IMR-90 (cell line): ENCODE measurements at regions not wholly inside any gene's neighbourhood (a gene's known extent, or its start where the extent isn't known, plus 50 kb on each side); places are given as distances from the start of the nearest gene placed in this dataset.

Experiments used
- CEBPB ChIP-seq: IDR thresholded peaks from 2 replicates; pipeline ENCODE4 v1.6.1; 2012; ENCODE audit warnings: low read depth, low read length, improper control_type of control experiment
- CHD1 ChIP-seq: IDR thresholded peaks from 2 replicates; pipeline ENCODE4 v1.6.1; 2012; ENCODE audit warnings: low read depth, low read length, improper control_type of control experiment
- CTCF ChIP-seq: conservative IDR thresholded peaks from 2 replicates; pipeline ENCODE4 v1.5.1; 2012; ENCODE audit warnings: mild to moderate bottlenecking, low read depth, low read length, improper control_type of control experiment
- ELK1 ChIP-seq: fragments of 150-350 bp; IDR thresholded peaks from 2 replicates; pipeline ENCODE4 v1.6.1; 2016; ENCODE audit warnings: low read depth, mild to moderate bottlenecking, low read length, moderate library complexity, borderline replicate concordance
- FOS ChIP-seq: fragments of 150-350 bp; IDR thresholded peaks from 2 replicates; pipeline ENCODE4 v1.6.1; 2016; ENCODE audit warnings: low read depth, low read length
- MAFK ChIP-seq: IDR thresholded peaks from 2 replicates; pipeline ENCODE4 v1.6.1; 2012; ENCODE audit warnings: low read depth, low read length, improper control_type of control experiment
- NFE2L2 ChIP-seq: fragments of 150-350 bp; IDR thresholded peaks from 2 replicates; pipeline ENCODE4 v1.6.1; 2016; ENCODE audit warnings: low read depth, mild to moderate bottlenecking, low read length
- POLR2A ChIP-seq: IDR thresholded peaks from 2 replicates; pipeline ENCODE4 v1.6.1; 2012; ENCODE audit warnings: mild to moderate bottlenecking, low read depth, low read length
- RAD21 ChIP-seq: IDR thresholded peaks from 2 replicates; pipeline ENCODE4 v1.6.1; 2012; ENCODE audit warnings: low read length, improper control_type of control experiment
- RCOR1 ChIP-seq: IDR thresholded peaks from 2 replicates; pipeline ENCODE4 v1.6.1; 2012; ENCODE audit warnings: mild to moderate bottlenecking, low read length, improper control_type of control experiment; ENCODE audit not compliant: insufficient replicate concordance
- RFX5 ChIP-seq: IDR thresholded peaks from 2 replicates; pipeline ENCODE4 v1.8.0; 2012; ENCODE audit warnings: low read depth, mild to moderate bottlenecking, low read length, moderate library complexity
- TF ChIP-seq, protein P1 (sequence below): fragments of 150-350 bp; IDR thresholded peaks from 2 replicates; pipeline ENCODE4 v1.6.1; 2017; ENCODE audit warnings: mild to moderate bottlenecking, antibody characterized with exemption, low read length, low read depth

DNA sequence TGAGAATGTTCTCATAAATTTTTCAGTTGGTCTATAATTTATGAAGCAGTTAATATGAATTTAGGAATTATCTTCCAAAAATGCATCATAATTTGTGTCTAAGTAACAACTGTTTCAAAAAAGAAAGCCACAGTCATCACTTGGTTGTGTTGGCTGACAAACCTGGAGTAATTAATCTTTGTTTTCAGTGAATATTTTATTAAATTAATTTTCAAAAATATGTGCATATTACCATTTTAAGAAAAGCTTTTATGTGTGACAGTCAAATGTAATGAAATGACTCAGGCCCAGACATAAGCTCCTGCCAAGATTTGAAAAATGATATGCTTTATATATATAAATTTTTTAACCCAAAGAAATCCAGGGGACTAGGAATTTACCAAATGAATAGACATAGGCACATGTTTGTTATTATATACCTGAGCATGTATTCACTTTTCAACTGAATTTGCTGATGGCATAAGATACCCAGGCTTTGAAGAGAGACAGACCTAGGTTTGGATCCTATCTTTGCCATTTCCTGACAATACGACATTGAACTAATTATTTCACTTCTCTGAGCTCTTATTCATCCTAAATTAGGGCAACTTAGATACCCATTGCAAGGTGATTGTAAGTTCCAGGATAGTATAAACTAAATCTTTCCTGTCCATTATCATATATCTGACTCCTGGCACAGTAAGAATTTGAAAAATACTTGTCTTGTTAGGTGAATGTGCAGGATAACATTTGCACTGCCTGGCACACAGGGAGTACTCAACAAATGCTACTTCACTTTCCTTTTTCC lies 729.5 kb upstream of the ADGRL2 start:
- TF ChIP-seq CTCF, result no peak
- no peak for TF ChIP-seq RAD21
- TF ChIP-seq POLR2A, result no peak
- no peak for TF ChIP-seq ELK1
- no peak for TF ChIP-seq RCOR1
- no peak for TF ChIP-seq RFX5
- no peak for TF ChIP-seq NFE2L2
- no peak for TF ChIP-seq CHD1
- no peak for TF ChIP-seq MAFK
- TF ChIP-seq, protein P1, sequence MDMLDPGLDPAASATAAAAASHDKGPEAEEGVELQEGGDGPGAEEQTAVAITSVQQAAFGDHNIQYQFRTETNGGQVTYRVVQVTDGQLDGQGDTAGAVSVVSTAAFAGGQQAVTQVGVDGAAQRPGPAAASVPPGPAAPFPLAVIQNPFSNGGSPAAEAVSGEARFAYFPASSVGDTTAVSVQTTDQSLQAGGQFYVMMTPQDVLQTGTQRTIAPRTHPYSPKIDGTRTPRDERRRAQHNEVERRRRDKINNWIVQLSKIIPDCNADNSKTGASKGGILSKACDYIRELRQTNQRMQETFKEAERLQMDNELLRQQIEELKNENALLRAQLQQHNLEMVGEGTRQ, result no peak
- TF ChIP-seq FOS, result no peak
- TF ChIP-seq CEBPB, result no peak
